Muscle layer of colon (tissue), 2 donors: ENCODE measurements at regions not wholly inside any gene's neighbourhood (a gene's known extent, or its start where the extent isn't known, plus 50 kb on each side); places are given as distances from the start of the nearest gene placed in this dataset.
"Not testable (repeated sequence)": the region's sequence is repeated elsewhere in the genome, so short reads cannot be mapped to it uniquely, and the experiment has no call there.

ENCODE experiments used
- H3K27ac ChIP-seq: one replicate; pipeline ENCODE4 v1.7.0; 2013; ENCODE audit warnings: low read depth, mild to moderate bottlenecking, low read length, moderate library complexity
- H3K27me3 ChIP-seq, 2 donors: one replicate each; pipeline ENCODE4 v1.7.0; 2013; ENCODE audit warnings: low read length in 2 of 2, mild to moderate bottlenecking in 2 of 2; ENCODE audit not compliant: insufficient read depth in 2 of 2, control insufficient read depth in 1 of 2
- H3K36me3 ChIP-seq: one replicate; pipeline ENCODE4 v1.7.0; 2013; ENCODE audit warnings: mild to moderate bottlenecking, low read length; ENCODE audit not compliant: insufficient read depth
- H3K4me1 ChIP-seq: one replicate; pipeline ENCODE4 v1.7.0; 2013; ENCODE audit warnings: mild to moderate bottlenecking, low read length; ENCODE audit not compliant: insufficient read depth
- H3K4me3 ChIP-seq, 2 donors: one replicate each; pipeline ENCODE4 v1.7.0; 2013; ENCODE audit warnings: low read length in 2 of 2, low read depth in 1 of 2, mild to moderate bottlenecking in 1 of 2, moderate library complexity in 1 of 2
- H3K9ac ChIP-seq: one replicate; pipeline ENCODE4 v1.7.0; 2013; ENCODE audit warnings: low read length
- H3K9me3 ChIP-seq: one replicate; pipeline ENCODE4 v1.7.0; 2013; ENCODE audit warnings: mild to moderate bottlenecking, low read length
- donor health status: abdominal sarcoma.
- donor health status: Adenocarcinoma of cecum.

GRCh38 chr5:124611262-124611661, 135.2 kb downstream of the ZNF608 start:
- not testable (repeated sequence) for H3K4me3 ChIP-seq, H3K36me3 ChIP-seq, H3K27ac ChIP-seq, H3K27me3 ChIP-seq, H3K4me1 ChIP-seq, H3K9ac ChIP-seq, H3K9me3 ChIP-seq

DNA sequence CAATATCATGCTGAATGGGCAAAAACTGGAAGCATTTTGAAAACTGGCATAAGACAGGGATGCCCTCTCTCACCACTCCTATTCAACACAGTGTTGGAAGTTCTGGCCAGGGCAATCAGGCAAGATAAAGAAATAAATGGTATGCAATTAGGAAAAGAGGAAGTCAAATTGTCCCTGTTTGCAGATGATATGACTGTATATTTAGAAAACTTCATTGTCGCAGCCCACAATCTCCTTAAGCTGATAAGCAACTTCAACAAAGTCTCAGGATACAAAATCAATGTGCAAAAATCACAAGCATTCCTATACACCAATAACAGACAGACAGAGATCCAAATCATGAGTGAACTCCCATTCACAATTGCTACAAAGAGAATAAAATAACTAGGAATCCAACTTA, 136.8 kb downstream of the ZNF608 start:
- H3K9ac ChIP-seq, H3K9me3 ChIP-seq, H3K4me3 ChIP-seq, H3K27me3 ChIP-seq, H3K36me3 ChIP-seq, H3K27ac ChIP-seq, H3K4me1 ChIP-seq: not testable (repeated sequence)

GRCh38 chr5:124606543-124606942, 139.9 kb downstream of the ZNF608 start:
- no peak overlapping the region for H3K4me3 ChIP-seq
- H3K4me1 ChIP-seq, result peaks cover 6% of the 10 kb centered on the region
- H3K9me3 ChIP-seq, result no peaks in the 10 kb centered on the region
- no peaks in the 10 kb centered on the region for H3K27me3 ChIP-seq
- H3K36me3 ChIP-seq, result no peaks in the 10 kb centered on the region
- no peak overlapping the region for H3K27ac ChIP-seq
- H3K9ac ChIP-seq, result no peak overlapping the region

DNA sequence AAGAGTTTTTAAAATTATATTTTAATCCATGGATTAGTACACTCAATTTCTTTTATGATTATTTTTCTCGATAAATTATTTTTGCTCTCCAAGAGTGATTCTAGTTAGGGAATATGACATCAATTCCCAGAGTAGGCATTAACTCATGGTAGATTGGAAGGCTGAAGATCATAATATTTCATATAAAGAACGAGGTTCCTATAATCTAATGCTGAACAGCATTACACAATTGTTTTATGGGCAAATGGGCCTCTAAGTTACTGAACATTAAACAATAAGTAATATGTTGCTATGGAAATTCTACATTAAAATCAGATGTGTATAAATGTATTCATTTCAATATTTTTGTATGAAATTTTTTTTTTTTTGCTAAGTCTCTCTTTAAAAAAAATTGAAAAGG, 140.3 kb downstream of the ZNF608 start:
- Histone ChIP-seq H3K9ac (no peak overlapping the region), H3K27me3 (no peaks in the 10 kb centered on the region), H3K36me3 (no peaks in the 10 kb centered on the region), H3K27ac (no peak overlapping the region), H3K4me3 (no peak overlapping the region), H3K9me3 (no peaks in the 10 kb centered on the region), H3K4me1 (peaks cover 6% of the 10 kb centered on the region)

DNA sequence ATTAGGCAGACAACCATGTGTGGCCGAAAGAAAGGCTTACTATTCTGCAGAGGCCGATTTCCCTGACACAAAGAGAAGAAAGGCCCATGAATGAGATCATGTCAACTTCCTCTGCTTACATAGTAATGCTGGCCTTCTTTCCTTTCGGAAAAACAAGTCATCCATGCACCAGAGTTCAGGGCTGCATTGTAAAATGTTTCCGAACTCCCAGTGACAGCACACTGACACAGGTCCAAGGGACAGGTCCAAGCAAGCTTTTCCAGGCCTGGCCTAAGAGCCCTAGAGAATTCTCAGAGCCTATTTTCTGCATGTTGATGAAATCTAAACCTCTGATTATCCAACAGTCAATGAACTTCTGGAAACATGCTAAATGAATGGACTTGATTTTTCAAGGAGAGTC, 140.9 kb downstream of the ZNF608 start:
- H3K4me1 ChIP-seq, result peaks cover 6% of the 10 kb centered on the region
- H3K9ac ChIP-seq, result no peak overlapping the region
- H3K27me3 ChIP-seq, result no peaks in the 10 kb centered on the region
- H3K9me3 ChIP-seq, result no peaks in the 10 kb centered on the region
- no peak overlapping the region for H3K4me3 ChIP-seq
- no peaks in the 10 kb centered on the region for H3K36me3 ChIP-seq
- H3K27ac ChIP-seq, result no peak overlapping the region

DNA sequence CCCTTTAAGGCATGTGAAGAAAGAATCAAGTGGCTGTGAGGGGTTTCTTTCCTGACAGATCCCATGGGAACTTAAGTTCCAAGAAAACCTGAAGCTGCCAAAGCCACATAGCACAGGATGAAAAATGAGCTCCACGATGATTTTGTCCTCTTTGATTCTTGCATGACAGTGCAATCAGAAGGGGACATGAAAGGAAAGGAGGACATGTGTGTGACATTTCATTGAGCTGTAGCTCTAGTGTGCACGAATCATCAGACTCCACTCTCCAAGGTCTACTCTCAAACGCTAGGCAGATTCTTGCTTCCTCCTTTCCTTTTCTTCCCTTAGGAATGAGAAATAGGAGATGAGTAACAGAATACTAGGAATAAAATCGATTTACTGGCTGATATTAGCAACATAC, 142.0 kb downstream of the ZNF608 start:
- no peaks in the 10 kb centered on the region for H3K36me3 ChIP-seq
- H3K4me3 ChIP-seq, result no peak overlapping the region
- no peak overlapping the region for H3K9ac ChIP-seq
- peaks cover 12% of the 10 kb centered on the region for H3K4me1 ChIP-seq
- no peaks in the 10 kb centered on the region for H3K9me3 ChIP-seq
- no peaks in the 10 kb centered on the region for H3K27me3 ChIP-seq
- no peak overlapping the region for H3K27ac ChIP-seq

DNA sequence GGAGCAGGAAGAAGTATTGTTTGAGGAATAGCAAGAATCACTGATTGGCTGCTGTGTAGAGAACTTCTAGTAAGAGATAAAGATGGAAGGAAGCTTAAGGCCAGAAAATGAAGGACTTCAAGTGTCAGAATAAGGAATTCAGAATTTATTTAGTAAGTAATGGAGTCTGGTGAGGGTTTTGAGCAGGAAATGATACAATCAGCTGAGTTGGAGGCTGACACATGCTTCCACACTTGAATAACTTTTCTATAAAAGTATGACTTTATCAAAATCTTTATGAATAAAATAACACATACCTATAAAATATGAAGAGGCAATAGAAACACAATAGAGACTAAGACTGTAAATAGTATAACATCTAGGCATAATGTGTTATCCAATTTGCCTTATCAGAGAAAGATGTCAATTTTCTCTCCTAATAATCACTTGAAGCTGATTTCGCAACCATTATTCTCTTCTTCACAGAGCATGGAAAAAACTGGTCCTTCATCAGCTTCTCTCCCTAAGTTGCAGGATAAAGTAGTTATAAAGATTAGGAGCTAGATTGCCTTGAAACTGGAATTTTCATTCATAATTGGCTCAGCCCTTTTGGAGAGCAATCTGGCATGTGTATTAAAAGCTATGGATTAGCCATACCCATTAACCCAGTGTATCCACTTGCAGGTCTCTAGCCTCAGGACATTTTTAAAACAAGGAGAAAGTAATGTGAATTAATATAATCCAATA, 143.4 kb downstream of the ZNF608 start:
- H3K9me3 ChIP-seq, result no peaks in the 10 kb centered on the region
- H3K36me3 ChIP-seq, result no peaks in the 10 kb centered on the region
- no peak overlapping the region for H3K27ac ChIP-seq
- peaks cover 19% of the 10 kb centered on the region for H3K4me1 ChIP-seq
- no peak overlapping the region for H3K4me3 ChIP-seq
- H3K27me3 ChIP-seq, result no peaks in the 10 kb centered on the region
- no peak overlapping the region for H3K9ac ChIP-seq

DNA sequence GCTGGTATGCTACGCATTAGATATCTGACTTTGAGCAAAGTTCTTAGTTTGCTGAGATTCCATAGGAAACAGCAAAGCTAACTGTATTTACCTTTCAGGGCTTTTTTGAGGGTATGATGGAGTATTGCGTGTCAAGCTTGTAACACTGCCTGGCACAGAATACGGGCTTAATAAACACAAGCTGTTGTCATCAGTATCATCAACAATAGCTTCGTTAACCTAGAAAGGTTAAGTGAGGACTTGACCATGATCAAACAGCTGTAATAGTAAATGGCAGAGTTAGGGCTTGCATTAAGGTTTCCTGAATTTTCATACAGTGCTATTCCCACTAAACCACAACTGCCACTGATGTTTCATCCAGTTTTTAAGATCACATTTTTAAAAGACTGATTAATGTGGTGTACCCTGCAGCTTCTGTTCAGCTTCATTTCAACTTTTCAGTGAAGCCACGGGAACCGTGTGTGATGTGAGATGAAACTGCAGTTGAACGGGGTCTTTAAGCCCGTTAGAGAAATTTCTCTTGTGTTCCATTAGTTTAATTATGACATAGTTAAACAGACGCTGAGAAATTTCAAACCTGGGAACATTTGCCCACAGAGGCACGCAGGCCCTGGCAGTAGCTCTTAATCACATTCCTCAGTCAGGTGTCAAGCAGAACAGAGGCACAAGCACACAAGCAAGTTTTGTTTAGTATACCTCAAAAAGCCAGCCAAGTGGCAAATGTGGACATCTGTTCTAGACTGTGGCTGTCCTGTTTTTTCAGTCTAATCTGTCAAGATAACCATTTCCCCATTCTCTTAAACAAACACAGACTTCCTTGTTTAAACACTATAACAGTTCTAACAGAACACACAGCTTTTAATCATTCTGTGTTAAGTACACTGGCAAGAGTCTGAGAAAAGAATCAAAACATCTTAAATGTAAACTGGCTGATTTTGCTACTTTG, 147.1 kb downstream of the ZNF608 start:
- Histone ChIP-seq H3K4me1 (peaks cover 21% of the 10 kb centered on the region), H3K36me3 (no peaks in the 10 kb centered on the region), H3K9ac (no peak overlapping the region), H3K27me3 (no peaks in the 10 kb centered on the region), H3K9me3 (no peaks in the 10 kb centered on the region), H3K27ac (no peak overlapping the region), H3K4me3 (no peak overlapping the region)

GRCh38 chr5:124596595-124597421, 149.6 kb downstream of the ZNF608 start:
- Histone ChIP-seq H3K27ac (no peak overlapping the region), H3K4me3 (no peak overlapping the region), H3K9me3 (no peaks in the 10 kb centered on the region), H3K4me1 (peaks cover 21% of the 10 kb centered on the region), H3K9ac (no peak overlapping the region), H3K36me3 (no peaks in the 10 kb centered on the region), H3K27me3 (no peaks in the 10 kb centered on the region)

DNA sequence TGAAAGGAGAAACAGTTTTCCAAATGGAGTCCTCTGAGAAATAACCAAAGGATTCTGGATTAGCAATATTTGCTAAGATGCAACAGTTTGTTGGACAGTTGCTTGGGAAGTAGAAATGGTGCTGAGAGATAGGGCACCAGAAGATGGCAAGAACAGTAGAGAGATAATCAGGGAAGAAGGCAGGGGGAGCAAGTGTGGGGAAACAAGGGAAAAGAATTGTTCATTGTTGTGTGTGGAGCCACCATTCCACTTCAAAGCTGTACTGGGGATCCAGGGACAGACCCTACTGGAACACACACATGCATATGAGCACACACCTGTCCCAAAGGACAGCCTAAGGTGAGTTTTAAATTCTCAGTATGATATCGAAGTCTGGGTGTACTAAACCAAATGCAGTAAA, 152.5 kb downstream of the ZNF608 start:
- H3K9me3 ChIP-seq, result no peaks in the 10 kb centered on the region
- no peak overlapping the region for H3K27ac ChIP-seq
- no peaks in the 10 kb centered on the region for H3K27me3 ChIP-seq
- no peak overlapping the region for H3K4me3 ChIP-seq
- no peak overlapping the region for H3K9ac ChIP-seq
- H3K36me3 ChIP-seq, result no peaks in the 10 kb centered on the region
- H3K4me1 ChIP-seq, result peaks cover 11% of the 10 kb centered on the region

- H3K9me3 ChIP-seq, result no peaks in the 10 kb centered on the region
- no peaks in the 10 kb centered on the region for H3K27me3 ChIP-seq
- no peaks in the 10 kb centered on the region for H3K36me3 ChIP-seq
- peaks cover 9% of the 10 kb centered on the region for H3K4me1 ChIP-seq
- H3K9ac ChIP-seq, result no peak overlapping the region
- H3K4me3 ChIP-seq, result no peak overlapping the region
- H3K27ac ChIP-seq, result no peak overlapping the region
These were observed 153.5 kb downstream of the ZNF608 start for GRCh38 chr5:124592891-124593290.
